ENCODE measurements at regions not wholly inside any gene's neighbourhood (a gene's known extent, or its start where the extent isn't known, plus 50 kb on each side); places are given as distances from the start of the nearest gene placed in this dataset.

- DNase-seq: no peak
These were observed 274.8 kb downstream of the LRFN2 start for GRCh38 chr6:40312213-40313015.

- peak; percentile 7 for DNase-seq
These were observed 278.4 kb downstream of the LRFN2 start for GRCh38 chr6:40308533-40309306.

GRCh38 chr6:40307712-40308111 is 279.5 kb downstream of the LRFN2 start:
- DNase-seq: no peak

GRCh38 chr6:40302856-40303454 is 284.2 kb downstream of the LRFN2 start:
- no peak for DNase-seq

DNA sequence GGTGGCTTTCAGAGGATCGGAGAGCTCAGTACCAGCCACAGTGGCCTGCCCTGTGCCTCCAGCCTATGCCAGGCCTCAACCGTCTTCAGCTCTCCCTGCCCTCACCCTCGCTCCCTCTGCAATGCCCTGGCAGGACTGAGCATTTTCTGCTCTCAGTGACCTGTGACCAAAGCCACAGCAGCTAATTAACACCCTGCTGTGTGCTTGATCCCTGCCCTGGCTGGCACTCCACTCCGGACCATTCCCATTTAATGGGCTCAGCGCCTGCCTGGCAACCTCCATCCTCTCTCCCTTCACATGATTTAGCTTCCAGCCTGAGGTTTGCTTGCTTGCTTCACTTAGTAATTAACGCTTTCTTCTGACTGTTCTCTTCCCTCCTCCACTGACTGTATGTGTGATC is 287.5 kb downstream of the LRFN2 start:
- DNase-seq: no peak

DNA sequence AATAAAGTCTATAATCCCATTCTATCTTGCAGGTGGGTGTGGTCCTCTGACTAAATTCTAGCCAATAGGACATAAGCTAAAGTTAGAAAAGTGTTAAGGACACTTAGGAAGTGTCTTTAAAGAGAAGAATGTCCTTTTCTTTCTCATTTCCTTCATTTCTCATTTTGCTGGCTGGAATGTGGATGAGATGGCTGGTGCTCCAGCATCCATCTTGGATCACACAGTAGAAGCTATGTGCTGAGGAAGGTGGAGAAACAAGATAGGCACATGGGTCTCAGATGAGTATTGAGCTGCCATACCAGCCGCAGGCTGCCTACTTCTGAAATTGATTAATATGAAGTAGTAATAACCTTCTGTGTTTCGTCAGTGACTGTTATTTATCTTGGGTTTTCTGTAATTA is 289.0 kb downstream of the LRFN2 start:
- DNase-seq: no peak

DNA sequence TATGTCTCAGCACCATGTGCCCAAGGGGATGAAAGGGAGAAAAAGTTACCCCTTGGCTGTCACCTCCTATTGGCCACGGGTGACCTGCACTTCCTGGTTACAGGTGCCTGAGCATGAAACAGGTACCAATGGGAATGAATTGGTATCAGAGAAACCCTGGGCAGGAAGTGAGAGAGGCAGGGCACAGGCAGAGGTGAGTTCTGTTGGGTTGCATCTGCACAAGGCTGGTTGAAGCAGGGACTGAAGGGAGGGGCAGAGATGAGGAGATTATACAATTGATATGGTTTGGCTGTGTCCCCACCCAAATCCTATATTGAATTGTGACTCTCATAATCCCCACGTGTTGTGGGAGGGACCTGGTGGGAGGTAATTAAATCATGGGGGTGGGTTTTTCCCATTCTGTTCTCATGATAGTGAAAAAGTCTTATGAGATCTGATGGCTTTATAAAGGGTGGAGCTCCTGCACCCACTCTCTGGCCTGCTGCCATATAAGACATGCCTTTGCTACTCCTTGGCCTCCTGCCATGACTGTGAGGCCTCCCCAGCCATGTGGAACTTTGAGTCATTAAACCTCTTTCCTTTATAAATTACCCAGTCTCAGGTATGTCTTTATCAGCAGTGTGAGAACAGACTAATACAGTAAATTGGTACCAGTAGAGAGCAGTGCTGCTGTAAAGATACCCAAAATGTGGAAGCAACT is 291.8 kb downstream of the LRFN2 start:
- DNase-seq: no peak

DNA sequence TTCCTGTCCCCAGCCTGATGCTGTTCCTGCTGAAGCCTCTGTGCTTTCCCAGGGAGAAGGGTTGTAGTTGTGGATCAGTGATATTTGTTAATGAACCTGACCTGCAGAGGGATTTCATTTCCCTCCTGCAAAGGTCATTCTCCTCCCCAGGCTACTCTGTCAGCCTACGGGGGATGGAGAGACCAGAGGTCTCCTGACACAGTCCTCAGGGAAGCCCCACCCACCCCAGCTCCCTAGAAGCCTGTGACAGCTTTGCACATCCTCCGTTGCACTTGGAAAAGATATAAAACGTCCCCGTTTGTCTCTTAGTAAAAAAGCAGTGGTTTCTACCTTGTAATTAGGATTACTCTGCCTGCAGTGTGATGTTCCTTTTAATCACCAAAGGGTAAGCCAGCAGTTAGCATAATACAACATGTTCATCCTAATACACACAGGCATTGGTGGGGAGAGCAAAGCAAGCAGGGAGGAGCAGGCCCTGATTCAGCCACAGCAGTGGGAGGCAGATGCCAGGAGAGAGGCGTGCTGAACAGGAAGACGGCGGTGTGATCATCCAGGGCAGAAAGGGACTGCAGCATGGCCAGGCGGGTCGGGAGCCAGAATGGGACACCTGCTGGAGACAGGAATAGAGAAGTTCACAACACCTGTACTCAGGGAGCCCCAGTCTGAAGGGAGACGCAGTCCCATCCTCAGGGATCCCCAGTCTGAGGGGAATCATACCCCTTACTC is 293.5 kb downstream of the LRFN2 start:
- no peak for DNase-seq

GRCh38 chr6:40293060-40293459 is 294.1 kb downstream of the LRFN2 start:
- no peak for DNase-seq

- DNase-seq: no peak
These were observed 296.3 kb downstream of the LRFN2 start for GRCh38 chr6:40290816-40291215.

GRCh38 chr6:40288919-40289318 is 298.2 kb downstream of the LRFN2 start:
- DNase-seq: no peak

GRCh38 chr6:40287296-40287850 is 299.8 kb downstream of the LRFN2 start:
- no peak for DNase-seq

DNA sequence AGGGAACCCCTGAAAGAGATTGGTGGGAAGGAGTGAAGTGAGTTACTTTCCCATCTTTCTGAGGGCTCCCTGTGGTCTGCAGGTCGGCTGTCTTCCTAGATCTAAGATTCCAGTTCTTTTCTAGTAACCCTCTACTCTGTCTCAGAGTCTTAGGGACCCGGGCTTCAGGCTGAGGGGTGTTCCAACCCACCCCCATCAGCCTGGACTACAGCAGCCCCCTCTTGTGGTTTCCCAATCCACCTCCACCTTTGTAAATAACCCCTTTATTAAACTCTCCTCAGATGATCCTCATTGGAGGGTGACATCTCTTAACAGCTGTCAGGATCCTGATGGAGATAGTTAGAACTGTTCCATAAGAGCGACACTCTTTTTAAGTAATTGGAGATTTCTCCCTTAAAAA is 300.4 kb downstream of the LRFN2 start:
- DNase-seq: no peak

GRCh38 chr6:40285996-40286395 is 301.2 kb downstream of the LRFN2 start:
- no peak for DNase-seq

- DNase-seq: no peak
These were observed 301.6 kb downstream of the LRFN2 start for GRCh38 chr6:40285535-40285934.

- DNase-seq: no peak
These were observed 304.2 kb downstream of the LRFN2 start for GRCh38 chr6:40282986-40283385.

DNA sequence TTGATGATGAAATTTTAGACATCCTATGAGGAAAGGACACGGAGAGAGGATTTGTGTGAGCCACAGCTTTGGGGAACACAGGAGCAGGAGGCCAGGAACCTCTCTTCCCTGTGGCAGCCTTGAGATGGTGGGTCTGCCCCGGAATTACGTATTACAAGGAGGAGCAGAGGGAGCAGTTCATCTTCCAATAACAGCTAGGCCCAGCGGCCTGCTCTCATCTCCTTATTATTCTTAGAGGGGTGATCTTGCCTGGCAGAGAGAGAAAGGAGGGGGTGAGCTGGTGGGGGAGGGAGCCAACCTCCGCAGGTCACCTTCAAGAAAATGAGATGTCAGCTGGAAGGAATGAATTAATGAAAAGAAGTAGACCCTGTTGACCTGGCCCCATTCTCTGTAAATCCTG is 305.8 kb downstream of the LRFN2 start:
- no peak for DNase-seq

- no peak for DNase-seq
These were observed 306.9 kb downstream of the LRFN2 start for GRCh38 chr6:40280231-40280630.

DNA sequence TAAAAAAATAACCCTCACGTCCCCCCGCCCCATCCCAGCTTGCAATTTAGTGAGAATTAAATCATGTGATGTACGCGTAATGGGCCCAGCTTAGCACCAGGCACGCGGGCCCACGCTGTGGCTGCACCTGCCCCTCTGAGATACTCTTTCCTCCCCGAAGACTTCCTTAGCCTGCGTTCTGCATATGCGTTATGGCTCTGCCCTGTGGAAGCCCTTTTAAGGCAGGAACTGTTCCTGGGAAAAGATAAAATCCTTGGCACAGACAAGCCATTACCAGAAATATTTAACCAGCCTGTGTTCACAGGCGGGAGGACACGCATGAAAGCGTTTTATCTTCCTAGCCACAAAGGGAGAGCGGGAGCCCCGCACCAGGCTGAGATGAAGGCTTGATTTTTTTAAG is 311.0 kb downstream of the LRFN2 start:
- DNase-seq: no peak

GRCh38 chr6:40274058-40274457 is 313.1 kb downstream of the LRFN2 start:
- no peak for DNase-seq

- DNase-seq: no peak
These were observed 318.6 kb downstream of the LRFN2 start for GRCh38 chr6:40268614-40269013.

DNA sequence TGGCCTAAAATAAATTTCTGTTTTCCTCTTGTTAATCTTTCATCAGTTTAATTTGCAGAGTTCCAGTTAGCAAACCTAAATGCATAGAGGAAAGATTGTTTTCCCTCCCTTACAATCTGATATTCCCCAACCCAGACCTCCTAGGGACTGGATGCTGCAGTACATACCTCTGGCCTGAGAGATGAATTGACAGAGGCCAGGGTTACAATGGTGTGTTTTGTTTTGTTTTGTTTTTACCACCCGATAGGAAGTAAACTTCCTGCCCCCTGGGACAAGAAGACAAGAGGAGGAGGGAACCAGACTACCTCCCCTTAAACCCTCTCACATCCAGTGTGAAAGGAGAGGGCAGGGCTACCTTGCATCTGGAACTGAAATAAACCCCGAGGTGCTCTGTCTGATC is 319.0 kb downstream of the LRFN2 start:
- no peak for DNase-seq
